PC-9 (cell line): ENCODE measurements at regions not wholly inside any gene's neighbourhood (a gene's known extent, or its start where the extent isn't known, plus 50 kb on each side); places are given as distances from the start of the nearest gene placed in this dataset.

Source experiments
- BruUV-seq: library from RNA; stranded (reverse); fragments of 400-500 nt; replicated peaks from 2 replicates; lab custom pipeline; 2021; lab: Mats Ljungman, UMichigan
- CTCF ChIA-PET: fragments of 300-600 bp; sonication (Branson Sonifier 250); formaldehyde crosslinking; loops from one replicate; lab custom pipeline; 2022; ENCODE audit warnings: antibody characterized with exemption; lab: Charles Lee
- POLR2A ChIA-PET: fragments of 300-600 bp; sonication (Branson Sonifier 250); formaldehyde crosslinking; loops from one replicate; lab custom pipeline; 2022; ENCODE audit warnings: antibody characterized with exemption; ENCODE audit not compliant: unreplicated experiment; lab: Charles Lee
- DNase-seq, 2 experiments: peaks; one replicate each; pipeline versions ENCODE4 v3.0.0 to v3.0.0-alpha.2; 2015 to 2022; ENCODE audit warnings: mixed read lengths in 1 of 2
- H2AFZ ChIP-seq: fragments of 200-600 bp; sonication (generic); 2 replicates; pipeline ENCODE4 v1.8.1; 2017; ENCODE audit warnings: antibody characterized with exemption
- H3F3A ChIP-seq: fragments of 200-600 bp; sonication (generic); 2 replicates; pipeline ENCODE4 v1.8.1; 2017; ENCODE audit warnings: antibody characterized with exemption, mild to moderate bottlenecking, low read depth; ENCODE audit not compliant: insufficient read depth
- H3K27ac ChIP-seq: fragments of 200-600 bp; sonication (generic); 2 replicates; pipeline ENCODE4 v1.6.1; 2016; ENCODE audit warnings: mixed run types
- H3K27me3 ChIP-seq: fragments of 200-600 bp; sonication (generic); 2 replicates; pipeline ENCODE4 v1.6.1; 2016; ENCODE audit warnings: low read depth, mixed run types; ENCODE audit not compliant: insufficient read depth
- H3K36me3 ChIP-seq: fragments of 200-600 bp; sonication (generic); 2 replicates; pipeline ENCODE4 v1.6.1; 2016; ENCODE audit warnings: low read depth, mixed run types
- H3K4me1 ChIP-seq: fragments of 200-600 bp; sonication (generic); replicated peaks from 2 replicates; pipeline ENCODE4 v1.6.1; 2016; ENCODE audit warnings: mixed run types; ENCODE audit not compliant: insufficient read depth
- H3K4me2 ChIP-seq: fragments of 200-600 bp; sonication (generic); 2 replicates; pipeline ENCODE4 v1.6.1; 2017; ENCODE audit warnings: mixed run types
- H3K4me3 ChIP-seq: fragments of 200-600 bp; sonication (generic); 2 replicates; pipeline ENCODE4 v1.6.1; 2016; ENCODE audit warnings: mixed run types
- H3K79me2 ChIP-seq: fragments of 200-600 bp; sonication (generic); 2 replicates; pipeline ENCODE4 v1.6.1; 2017; ENCODE audit warnings: low read depth, mixed run types
- H3K9me2 ChIP-seq: fragments of 200-600 bp; sonication (generic); 2 replicates; pipeline ENCODE4 v1.8.1; 2017; ENCODE audit warnings: mild to moderate bottlenecking; ENCODE audit not compliant: insufficient read depth
- H3K9me3 ChIP-seq: fragments of 200-600 bp; sonication (generic); 2 replicates; pipeline ENCODE4 v1.8.1; 2016; ENCODE audit warnings: low read depth; ENCODE audit not compliant: insufficient read depth
- H4K20me1 ChIP-seq: fragments of 200-600 bp; sonication (generic); 2 replicates; pipeline ENCODE4 v1.8.1; 2017; ENCODE audit not compliant: insufficient read depth
- CTCF ChIP-seq: fragments of 200-600 bp; sonication (generic); conservative IDR thresholded peaks from 2 replicates; pipeline ENCODE4 v1.6.1; 2017; ENCODE audit warnings: mixed run types, antibody characterized with exemption, mild to moderate bottlenecking, moderate library complexity
- EZH2 ChIP-seq: fragments of 200-600 bp; sonication (generic); IDR thresholded peaks from 2 replicates; pipeline ENCODE4 v1.8.0; 2017; ENCODE audit warnings: antibody characterized with exemption, low read depth
- intact Hi-C: fragments of 100-400 bp; cut with micrococcal nuclease; formaldehyde crosslinking; loops from one replicate; pipeline ENCODE4 v1.10.0; 2022; ENCODE audit not compliant: unreplicated experiment

- H3K4me3 ChIP-seq: no peak overlapping the region
- BruUV-seq: no TSS peak
Observed at GRCh38 chr2:184031402-184032147, 566.8 kb upstream of the ZNF804A start.

GRCh38 chr2:184032983-184033382 lies 565.3 kb upstream of the ZNF804A start:
- Histone ChIP-seq H4K20me1 (no peaks in the 10 kb centered on the region), H2AFZ (no peak overlapping the region), H3K4me1 (no peaks in the 10 kb centered on the region), H3K79me2 (no peaks in the 10 kb centered on the region), H3K9me2 (no peaks in the 10 kb centered on the region), H3K4me2 (no peak overlapping the region), H3K9me3 (no peaks in the 10 kb centered on the region), H3K27ac (no peak overlapping the region), H3K27me3 (no peaks in the 10 kb centered on the region), H3K36me3 (no peaks in the 10 kb centered on the region), H3F3A (no peaks in the 10 kb centered on the region), H3K4me3 (no peak overlapping the region)
- TF ChIP-seq CTCF (no peak), EZH2 (no peak)
- no TSS peak for BruUV-seq
- POLR2A ChIA-PET: no interaction called here
- intact Hi-C loops: no loop called here
- CTCF ChIA-PET: no interaction called here
- DNase-seq: no peak

More at GRCh38 chr2:184031402-184032147, 566.8 kb upstream of the ZNF804A start:
- ChIA-PET CTCF (no interaction called here), POLR2A (interaction anchor here (0.6 kb wide), 1 partner anchor 67 kb away, joined by 7 read pairs; no protein-coding TSS in a partner anchor)
- H3K27me3 ChIP-seq: no peaks in the 10 kb centered on the region
- DNase-seq: no peak
- no peak overlapping the region for H2AFZ ChIP-seq
- no peaks in the 10 kb centered on the region for H3K36me3 ChIP-seq
- intact Hi-C loops: no loop called here
- no peaks in the 10 kb centered on the region for H3K9me3 ChIP-seq
- H4K20me1 ChIP-seq: no peaks in the 10 kb centered on the region
- no peaks in the 10 kb centered on the region for H3K9me2 ChIP-seq
- TF ChIP-seq CTCF: no peak
- TF ChIP-seq EZH2: no peak
- no peak overlapping the region for H3K4me2 ChIP-seq
- no peaks in the 10 kb centered on the region for H3F3A ChIP-seq
- no peaks in the 10 kb centered on the region for H3K4me1 ChIP-seq
- no peaks in the 10 kb centered on the region for H3K79me2 ChIP-seq
- H3K27ac ChIP-seq: no peak overlapping the region

- H3F3A ChIP-seq: no peaks in the 10 kb centered on the region
- DNase-seq: no peak
- TF ChIP-seq CTCF (no peak), EZH2 (no peak)
- POLR2A ChIA-PET: no interaction called here
- BruUV-seq: no TSS peak
- H3K9me3 ChIP-seq: no peaks in the 10 kb centered on the region
- no peaks in the 10 kb centered on the region for H3K79me2 ChIP-seq
- no peaks in the 10 kb centered on the region for H3K4me1 ChIP-seq
- CTCF ChIA-PET: no interaction called here
- H3K4me2 ChIP-seq: no peak overlapping the region
- H3K36me3 ChIP-seq: no peaks in the 10 kb centered on the region
- peak overlapping the region; percentile 8; the same call in 1 of the 2 replicates for H2AFZ ChIP-seq
- no peaks in the 10 kb centered on the region for H3K9me2 ChIP-seq
- H3K27me3 ChIP-seq: no peaks in the 10 kb centered on the region
- intact Hi-C loops: no loop called here
- H3K4me3 ChIP-seq: no peak overlapping the region
- H3K27ac ChIP-seq: no peak overlapping the region
- no peaks in the 10 kb centered on the region for H4K20me1 ChIP-seq
Observed at GRCh38 chr2:184037273-184037672, 561.1 kb upstream of the ZNF804A start.
